Cardiac septum (tissue), 1 donor: ENCODE measurements at regions not wholly inside any gene's neighbourhood (a gene's known extent, or its start where the extent isn't known, plus 50 kb on each side); places are given as distances from the start of the nearest gene placed in this dataset.
"Not testable (repeated sequence)": the region's sequence is repeated elsewhere in the genome, so short reads cannot be mapped to it uniquely, and the experiment has no call there.

ENCODE experiments used
- DNase-seq: peaks from one replicate; pipeline ENCODE4 v3.0.0-alpha.2; 2020; ENCODE audit warnings: low spot score
- intact Hi-C: fragments of 100-400 bp; cut with DNase I; formaldehyde crosslinking; loops from one replicate; pipeline ENCODE4 v1.14.0; 2022
- donor health status: DM: no; HTN: no; CAD: no.

DNA sequence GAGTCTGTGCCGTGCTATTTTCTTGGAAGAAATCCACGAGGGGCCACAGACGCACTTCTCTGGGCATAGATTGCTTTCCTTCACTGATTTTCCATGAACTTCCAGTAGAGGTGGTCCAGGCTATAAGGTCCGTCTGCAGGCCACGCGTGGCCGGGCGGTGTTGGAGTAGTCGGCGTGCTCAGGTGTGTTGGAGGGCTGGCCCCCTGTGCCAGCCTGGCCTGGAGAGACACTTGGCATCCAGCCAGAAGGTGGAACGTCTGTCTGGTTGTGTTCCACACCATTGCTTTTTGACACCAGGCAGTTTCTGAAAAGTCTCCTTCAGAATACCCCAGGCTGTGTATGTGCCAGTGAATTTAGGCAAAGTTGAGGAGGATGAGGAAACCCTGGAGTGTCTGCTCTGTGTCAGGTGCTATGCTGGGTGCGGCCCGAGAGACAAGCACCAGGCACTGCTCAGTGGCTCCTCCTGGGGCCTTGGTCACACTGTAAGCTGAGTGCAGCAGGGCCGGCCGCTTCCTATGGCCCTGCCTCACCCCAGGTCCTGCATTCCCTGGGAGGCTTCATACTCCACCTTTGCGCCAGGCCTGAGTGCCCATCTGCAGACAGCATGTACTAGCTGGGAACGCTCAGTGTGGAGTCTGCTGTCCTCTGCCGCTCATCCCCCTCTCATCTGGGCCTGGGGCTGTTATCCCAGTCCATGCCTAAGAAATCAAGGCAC is 52.1 kb upstream of the TAMM41 start:
- DNase-seq, result no peak
- intact Hi-C loops, result no loop called here

DNA sequence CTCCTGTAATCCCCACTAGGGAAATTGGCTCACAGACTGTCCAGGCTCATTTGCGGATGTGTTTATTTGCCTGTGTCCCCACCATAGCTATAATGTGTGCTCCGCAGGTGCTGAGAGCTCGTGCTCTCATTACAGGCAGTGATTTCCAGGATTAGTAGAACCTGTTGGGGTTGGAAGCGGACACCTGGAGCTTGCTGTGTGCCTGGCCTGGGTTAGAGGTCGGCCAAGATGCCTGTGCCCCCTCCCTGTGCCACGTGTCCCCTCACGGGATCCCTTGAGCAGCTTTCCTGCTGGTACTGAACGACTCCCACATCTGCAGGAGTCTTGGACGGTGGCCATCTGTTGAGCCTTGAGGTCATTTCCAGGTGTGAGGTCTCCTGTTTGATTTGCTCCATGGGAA is 52.7 kb upstream of the TAMM41 start:
- DNase-seq, intact Hi-C loops: not testable (repeated sequence)

DNA sequence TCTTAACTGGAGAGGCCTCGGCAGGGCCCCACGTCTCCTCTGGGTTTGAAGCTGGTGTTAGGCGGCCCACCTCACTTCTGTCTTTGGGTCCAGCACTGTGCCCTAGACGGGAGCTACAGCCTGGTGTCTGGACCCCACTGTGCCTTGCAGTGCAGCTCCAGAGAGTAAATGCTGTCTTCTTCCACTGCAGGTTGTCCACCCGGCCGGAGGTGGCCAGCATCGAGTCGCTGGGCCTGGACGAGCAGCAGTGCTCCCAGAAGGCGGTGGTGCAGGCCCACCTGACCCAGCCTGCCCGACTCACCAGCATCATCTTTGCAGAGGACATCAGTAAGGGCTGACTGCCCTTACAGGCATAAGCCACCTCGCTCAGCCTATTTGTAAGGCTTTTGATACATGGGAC is 53.1 kb upstream of the TAMM41 start:
- intact Hi-C loops, result no loop called here
- DNase-seq, result no peak

DNA sequence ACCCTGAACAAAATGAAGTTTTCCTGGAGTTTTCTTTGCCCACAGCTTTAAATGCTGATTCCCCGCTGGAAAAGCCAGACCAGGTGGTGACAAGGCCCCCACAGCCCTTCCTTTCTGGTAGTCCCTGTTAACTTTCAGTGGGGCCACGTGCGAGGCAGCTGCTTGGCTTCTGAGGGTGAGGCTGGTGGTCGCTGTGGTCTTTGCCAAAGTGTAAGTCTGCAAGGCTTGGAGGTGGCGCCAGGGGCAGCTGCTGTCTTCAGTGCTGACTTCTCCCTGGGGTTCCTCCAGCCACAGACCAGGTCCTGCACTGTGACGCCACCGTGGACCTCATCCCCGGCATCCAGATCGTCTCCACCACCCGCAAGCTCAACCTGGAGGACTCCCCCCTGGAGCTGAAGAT is 54.1 kb upstream of the TAMM41 start:
- no peak for DNase-seq
- intact Hi-C loops, result no loop called here

DNA sequence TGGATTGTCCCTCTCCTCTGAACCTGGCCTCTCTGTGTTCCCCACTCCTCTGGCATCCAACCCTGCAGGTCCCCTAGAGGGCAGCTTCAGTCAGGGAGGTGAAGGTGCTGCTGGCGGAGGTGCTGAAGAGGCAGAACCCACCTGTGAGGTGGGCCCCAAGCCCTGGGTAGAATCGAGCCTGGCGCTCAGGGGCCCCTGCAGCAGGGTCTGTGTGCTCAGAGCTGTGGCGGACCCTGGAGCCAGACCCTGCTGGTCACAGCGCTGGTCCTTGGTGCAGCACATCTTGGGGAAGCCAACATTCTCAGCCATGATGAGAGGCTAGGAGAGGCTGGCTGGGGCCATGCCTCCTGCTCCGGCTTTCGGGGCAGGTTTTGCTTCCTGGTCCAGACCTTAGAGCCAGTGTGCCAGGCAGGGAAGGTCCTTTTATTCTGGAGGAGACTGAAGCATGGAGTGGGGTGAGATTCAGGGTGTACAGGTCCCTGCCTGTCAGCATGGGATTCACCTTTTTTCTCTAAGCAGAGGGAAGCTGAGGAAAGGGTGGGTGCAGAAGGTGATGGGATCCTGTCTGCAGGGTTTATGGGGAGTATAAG is 54.7 kb upstream of the TAMM41 start:
- DNase-seq, result no peak
- intact Hi-C loops, result no loop called here

DNA sequence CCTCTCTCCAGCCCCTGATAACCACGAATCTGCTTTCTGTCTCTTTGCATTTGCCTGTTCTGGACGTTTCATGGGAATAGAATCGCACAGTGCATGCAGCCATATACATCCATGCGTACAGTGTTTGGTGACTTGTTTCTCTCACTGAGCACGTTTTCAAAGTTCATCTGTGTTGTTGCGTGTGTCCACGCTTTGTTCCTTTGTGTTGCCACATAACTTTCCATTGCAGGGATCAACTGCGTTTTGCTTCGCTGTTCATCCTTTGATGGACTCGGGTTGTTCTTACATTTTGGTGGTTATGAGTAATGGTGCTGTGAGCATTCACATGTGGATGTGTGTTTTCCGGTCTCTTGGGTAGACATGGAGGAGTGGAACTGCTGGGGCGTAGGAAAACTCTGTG is 56.4 kb upstream of the TAMM41 start:
- intact Hi-C loops, result no loop called here
- no peak for DNase-seq

DNA sequence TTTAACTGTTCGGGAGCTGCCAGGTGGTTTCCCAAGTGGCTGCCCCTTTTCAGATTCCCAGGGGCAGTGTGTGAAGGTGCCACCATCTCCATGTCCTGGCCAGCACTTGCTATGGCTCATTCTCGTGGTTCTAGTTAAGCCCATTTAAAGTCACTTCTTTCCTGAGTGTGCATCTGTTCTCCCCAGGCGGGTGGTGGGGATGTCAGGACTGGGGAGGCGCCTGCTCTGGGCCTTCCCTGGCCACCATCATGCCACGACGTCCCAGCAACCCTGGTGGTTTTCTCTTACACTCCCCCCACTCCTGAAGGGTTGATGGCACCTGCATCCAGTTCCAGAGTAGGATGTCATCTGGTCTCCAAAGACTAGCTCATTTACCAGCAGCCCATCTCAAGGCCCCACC is 56.8 kb upstream of the TAMM41 start:
- no peak for DNase-seq
- intact Hi-C loops, result no loop called here

DNA sequence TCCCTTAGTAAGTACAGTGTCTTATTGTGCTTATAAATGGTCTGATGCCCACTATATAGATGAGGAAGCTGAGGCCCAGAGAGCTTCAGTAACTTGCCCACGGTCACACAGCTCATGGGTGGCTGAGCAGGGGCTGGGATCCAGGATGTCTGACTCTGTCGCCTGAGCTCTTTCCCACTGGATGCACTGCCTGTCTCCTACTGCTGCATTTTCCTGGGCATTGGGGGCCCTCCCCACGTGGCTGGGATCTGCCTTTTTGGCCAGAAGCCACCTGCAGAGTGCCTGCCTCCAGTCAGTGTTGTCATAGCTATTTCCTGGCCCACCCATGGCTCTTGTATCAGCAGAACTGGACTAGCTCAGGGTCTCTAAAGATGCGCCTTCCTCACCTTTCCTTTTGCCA is 57.5 kb upstream of the TAMM41 start:
- intact Hi-C loops, result no loop called here
- DNase-seq, result no peak

DNA sequence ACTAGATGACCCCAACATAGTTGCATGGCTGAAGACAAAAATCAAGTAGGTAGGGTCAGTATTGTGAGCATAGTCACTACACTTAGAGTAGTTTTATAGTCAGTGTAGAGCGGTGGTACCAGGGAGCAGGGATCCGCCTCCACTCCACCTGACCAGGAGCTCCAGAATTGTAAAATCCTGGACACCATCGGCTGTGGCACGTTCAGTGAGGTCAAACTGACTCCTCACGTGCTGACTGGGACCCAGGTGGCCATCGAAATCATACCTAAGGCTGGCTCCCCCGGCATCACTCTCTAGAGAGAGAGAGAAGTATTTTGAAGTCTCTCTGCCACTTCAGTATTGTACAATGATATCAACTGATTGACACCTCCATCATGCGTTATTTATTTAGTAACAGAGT is 59.7 kb upstream of the TAMM41 start:
- intact Hi-C loops, result no loop called here
- no peak for DNase-seq

DNA sequence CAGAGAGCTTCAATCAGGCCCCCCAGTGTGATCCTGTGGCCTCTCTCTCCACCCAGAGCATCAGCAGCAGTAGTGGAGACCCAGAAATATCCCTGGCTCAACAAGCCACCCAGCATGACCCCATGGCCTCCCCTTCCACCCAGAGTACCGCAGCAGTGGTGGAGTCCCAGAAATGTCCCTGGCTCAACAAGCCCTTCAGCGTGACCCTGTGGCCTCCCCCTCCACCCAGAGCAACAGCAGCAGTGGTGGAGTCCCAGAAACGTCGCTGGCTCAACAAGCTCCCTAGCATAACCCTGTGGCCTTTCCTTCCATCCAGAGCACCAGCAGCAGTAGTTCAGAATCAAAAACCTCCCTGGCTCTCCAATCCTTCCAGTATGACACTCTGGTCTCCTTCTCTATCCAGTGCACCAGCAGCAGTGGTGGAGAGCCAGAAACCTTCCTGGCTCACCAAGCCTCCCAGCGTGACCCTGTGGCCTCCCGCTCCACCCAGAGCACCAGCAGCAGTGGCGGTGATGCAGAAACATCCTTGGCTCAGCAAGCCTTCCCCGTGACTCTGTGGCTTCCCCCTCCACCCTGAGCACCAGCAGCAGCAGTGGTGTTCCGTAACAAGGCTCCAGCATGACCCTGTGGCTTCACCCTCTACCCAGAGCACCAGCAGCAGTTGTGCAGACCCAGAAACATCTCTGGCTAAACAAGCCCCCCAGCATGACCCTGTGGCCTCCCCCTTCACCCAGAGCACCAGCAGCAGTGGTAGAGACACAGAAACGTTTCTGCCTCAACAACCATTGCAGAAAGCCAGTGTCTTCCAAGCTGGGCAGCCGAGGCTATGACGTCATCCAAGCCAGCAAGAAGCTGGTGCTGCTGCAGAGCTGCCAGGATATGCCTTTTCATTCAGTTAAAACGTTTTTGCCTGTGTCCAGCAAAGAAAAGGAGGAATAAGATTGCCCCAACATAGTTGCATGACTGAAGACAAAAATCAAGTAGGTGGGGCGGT is 61.3 kb upstream of the TAMM41 start:
- DNase-seq, result no peak
- intact Hi-C loops, result no loop called here

DNA sequence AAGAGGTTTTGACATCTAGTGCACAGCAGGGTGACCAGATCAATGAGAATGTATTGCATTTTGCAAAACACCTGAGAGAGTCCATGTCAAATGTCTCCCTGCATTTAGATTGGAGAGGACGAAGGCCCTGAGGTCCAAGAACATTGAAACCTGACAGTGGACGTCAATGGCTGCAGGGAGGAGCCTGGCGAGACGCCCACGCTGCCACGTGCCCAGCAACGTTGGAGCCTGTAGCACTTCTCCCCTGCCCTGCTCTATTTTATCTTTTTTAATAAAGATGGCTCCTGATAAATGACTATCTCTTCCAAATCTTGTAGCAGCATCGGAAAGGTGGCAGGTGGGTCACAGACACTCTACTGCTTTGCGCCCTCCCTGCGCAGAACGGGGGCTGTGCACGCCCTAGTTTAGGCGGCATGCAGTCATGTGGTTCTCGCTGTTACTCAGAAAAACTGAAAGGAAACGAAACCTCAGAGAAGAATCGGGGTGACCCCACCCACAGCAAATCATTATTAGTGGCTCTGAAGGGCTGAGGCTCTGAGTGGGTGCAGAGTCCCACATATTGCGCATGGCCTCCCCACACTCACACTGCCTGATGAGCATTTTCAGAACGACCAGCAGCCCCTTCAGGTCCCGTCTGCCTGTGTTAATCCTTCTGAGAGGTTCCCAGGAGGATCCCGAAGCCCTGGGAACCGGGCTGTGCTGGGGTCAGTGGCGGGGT is 62.5 kb upstream of the TAMM41 start:
- intact Hi-C loops, result no loop called here
- DNase-seq, result no peak

DNA sequence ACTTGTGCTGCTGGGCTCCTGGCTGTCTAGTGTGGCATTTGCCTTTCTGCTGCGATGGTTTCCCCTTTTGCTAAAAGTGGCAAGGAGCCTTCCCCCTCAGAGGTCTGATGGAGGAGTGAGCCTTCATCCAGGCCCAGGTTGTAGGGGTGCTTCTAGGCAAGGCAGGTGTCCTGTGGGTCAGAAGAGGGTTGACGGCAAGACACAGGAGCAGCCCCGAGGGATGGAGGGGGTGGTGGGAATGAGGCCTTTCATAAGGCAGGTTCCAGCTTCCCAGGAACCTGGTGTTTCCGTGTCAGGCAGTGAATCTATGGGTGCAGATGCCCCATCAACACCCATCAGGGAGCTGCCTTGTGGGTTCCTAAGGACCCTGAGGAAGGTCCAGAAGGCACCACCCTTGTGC is 63.0 kb upstream of the TAMM41 start:
- DNase-seq, result no peak
- intact Hi-C loops, result no loop called here

DNA sequence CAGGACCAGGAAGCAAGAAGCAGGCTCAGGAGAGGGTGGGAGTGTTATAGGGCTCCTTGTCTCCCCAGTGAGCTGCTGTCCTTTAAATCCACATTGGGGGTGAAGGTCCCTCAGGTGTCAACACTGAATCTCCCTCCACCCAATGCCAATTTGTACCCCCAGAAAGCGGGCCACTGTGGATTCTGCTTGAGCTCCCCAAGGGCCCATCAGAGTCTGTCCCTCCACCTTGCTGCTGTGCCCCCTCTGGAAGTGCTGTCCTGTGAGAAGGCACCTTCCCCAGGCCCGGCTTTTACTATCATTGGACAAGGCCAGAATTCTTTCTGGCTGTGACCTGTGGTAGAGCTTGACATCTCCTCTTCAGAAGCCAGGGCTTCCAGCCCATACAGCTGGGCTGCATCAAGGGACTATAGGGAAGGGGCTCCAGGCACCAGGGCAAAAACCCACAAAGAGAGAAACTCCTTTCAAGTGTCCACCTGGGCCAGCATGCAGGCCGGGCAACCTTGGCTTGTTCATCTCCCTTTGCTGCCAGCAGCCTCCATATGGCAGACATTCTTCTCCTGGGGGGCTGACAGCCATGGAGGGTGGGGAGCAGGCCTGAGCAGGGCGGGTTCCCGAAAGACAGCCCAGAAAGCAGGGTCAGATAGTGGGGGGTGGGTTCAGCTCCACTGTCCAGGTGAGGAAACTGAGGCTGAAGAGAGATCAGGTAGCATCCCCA is 63.7 kb upstream of the TAMM41 start:
- DNase-seq, intact Hi-C loops: not testable (repeated sequence)

DNA sequence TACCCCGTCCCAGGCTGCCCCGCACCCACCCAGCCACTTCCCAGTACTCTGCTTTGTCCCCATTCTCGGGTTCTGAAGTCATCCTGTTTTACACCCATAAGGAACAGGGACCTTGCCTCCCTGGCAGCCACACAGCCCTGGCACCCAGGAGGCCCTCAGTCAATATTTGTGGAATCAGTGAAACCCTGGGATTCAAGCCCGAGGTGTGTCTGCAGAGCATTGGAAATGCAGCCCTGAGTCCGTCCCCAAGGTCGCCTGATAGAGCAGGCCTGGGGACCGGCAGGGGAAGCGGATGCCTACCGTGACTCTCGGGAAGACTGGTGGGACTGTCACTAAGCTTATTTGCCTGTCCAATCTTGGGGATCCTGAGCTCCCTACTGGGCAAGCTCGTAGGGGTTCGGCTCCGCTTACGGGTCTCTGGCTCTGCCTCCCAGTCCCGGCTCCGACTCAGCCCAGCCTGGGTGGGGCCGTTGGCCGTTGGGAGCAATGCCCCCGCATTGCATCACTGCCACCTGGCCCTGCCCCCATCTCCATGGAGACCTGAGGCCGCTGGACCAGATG is 64.4 kb upstream of the TAMM41 start:
- no peak for DNase-seq
- intact Hi-C loops, result no loop called here

DNA sequence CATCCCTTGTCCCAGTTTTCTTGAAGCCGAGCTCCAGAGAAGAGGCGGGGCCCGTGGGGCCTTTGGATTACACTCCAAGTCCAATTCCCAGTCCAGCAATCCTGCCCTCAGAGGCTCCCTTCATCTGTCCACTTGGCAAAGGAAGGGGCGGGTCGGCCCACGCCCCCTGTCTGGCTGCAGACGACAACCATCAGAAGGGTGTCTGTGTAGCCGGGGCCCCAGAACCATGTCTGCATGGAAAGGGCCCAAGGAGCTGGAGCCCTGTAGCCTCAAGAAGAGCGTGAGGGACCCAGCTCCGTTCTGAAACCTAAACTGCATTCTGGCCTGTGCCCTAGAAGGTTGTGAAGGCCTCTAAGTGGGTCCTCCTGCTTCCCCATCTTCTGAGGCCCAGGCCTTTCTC is 65.2 kb upstream of the TAMM41 start:
- intact Hi-C loops, result not testable (repeated sequence)
- DNase-seq, result peak; percentile 33

DNA sequence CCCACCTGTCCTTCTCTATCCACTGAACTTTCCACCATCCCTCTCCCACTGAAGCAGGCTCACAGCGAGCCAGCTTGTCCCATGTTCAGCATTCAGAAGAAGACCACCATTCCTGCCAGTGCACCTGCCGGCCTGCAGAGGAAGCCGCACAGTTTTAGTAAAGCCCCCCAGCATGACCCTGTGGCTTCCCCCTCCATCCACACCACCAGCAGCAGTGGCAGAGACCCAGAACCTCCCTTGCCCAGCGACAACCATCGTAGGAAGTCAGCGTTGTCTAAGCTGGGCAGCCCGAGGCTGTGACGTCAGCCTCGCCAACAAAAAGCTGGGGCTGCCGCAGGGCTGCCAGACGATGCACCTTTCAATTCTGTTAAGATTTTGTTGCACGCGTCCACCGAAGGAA is 66.6 kb upstream of the TAMM41 start:
- intact Hi-C loops, result no loop called here
- DNase-seq, result no peak

DNA sequence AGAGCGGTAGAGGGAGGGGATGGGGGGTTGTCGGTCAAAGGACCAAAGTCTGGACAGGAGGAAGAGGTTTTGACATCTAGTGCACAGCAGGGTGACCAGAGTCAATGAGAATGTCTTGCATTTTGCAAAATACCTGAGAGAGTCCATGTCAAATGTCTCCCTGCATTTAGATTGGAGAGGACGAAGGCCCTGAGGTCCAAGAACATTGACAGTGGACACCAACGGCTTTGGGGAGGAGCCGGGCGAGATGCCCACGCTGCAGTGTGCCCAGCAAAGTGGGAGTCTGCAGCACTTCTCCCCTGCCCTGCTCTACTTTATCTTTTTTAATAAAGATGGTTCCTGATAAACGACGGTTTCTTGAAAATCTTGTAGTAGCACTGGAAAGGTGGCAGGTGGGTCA is 67.4 kb upstream of the TAMM41 start:
- intact Hi-C loops, result no loop called here
- no peak for DNase-seq

DNA sequence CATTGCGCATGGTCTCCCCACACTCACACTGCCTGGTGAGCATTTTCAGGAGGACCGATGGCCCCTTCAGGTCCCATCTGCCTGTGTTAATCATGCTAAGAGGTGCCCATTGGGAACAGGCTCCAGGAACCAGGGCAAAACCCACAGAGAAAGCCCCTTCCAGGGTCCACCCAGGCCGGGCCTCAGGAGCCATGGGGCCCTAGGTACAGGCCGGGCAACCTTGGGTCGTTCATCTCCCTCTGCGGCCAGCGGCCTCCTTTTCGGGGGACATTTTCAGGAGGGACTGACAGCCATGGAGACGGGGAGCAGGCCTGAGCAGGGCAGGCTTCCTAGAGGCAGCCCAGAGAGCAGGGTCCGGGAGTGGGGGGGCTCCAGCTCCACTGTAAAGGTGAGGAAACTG is 68.0 kb upstream of the TAMM41 start:
- intact Hi-C loops, result no loop called here

More for the DNA sequence above, 68.0 kb upstream of the TAMM41 start:
- no peak for DNase-seq
